T-helper 2 cell treated with Interferon-gamma antibody and Interleukin-4, amounts not matched to agents 5 μg/mL and 100 μg/mL, for 36 hours (primary cell): ENCODE measurements at regions not wholly inside any gene's neighbourhood (a gene's known extent, or its start where the extent isn't known, plus 50 kb on each side); places are given as distances from the start of the nearest gene placed in this dataset.

ENCODE experiments used
- DNase-seq: peaks from one replicate; pipeline ENCODE4 v3.0.0; 2021; ENCODE audit warnings: low spot score
- H3K27ac Mint-ChIP-seq: one replicate; pipeline ENCODE4 v1.8.0; 2021; ENCODE audit warnings: mild to moderate bottlenecking, mixed read lengths
- H3K27me3 Mint-ChIP-seq: one replicate; pipeline ENCODE4 v1.8.0; 2021; ENCODE audit warnings: low read depth, mixed read lengths
- H3K36me3 Mint-ChIP-seq: one replicate; pipeline ENCODE4 v1.8.0; 2021; ENCODE audit warnings: low read depth, mixed read lengths
- H3K4me1 Mint-ChIP-seq: one replicate; pipeline ENCODE4 v1.8.0; 2021; ENCODE audit warnings: low read depth, mixed read lengths
- H3K4me3 Mint-ChIP-seq: one replicate; pipeline ENCODE4 v1.8.0; 2022; ENCODE audit warnings: mild to moderate bottlenecking, moderate library complexity, mixed read lengths
- H3K9me3 Mint-ChIP-seq: one replicate; pipeline ENCODE4 v1.8.0; 2021; ENCODE audit warnings: mixed read lengths

- Mint-ChIP-seq H3K4me3 (no peak overlapping the region), H3K36me3 (no peaks in the 10 kb centered on the region), H3K9me3 (peaks cover 13% of the 10 kb centered on the region), H3K4me1 (no peaks in the 10 kb centered on the region), H3K27ac (no peak overlapping the region), H3K27me3 (no peaks in the 10 kb centered on the region)
- no peak for DNase-seq
Observed at GRCh38 chr1:4306559-4307467, 347.6 kb upstream of the AJAP1 start.

DNA sequence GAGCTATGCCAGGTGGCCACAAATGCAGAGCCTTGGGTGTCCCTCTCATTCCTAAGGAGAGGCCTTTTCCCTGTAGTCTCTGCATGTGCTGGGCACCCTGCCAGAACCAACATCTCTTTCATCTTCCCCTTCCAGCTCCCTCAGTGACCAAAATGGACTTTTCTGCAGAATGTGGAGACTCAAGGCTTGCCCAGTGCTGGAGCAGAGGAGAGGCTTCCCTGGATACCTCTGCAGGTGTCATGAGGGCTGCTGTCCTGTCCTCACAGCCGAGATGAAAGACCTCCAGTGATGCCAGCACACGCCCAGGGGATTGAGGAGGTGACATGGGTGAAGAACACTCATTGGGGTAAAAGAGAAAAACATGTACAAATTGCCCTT, 347.0 kb upstream of the AJAP1 start:
- Mint-ChIP-seq H3K27me3 (no peaks in the 10 kb centered on the region), H3K4me1 (no peaks in the 10 kb centered on the region), H3K36me3 (no peaks in the 10 kb centered on the region), H3K4me3 (no peak overlapping the region), H3K27ac (no peak overlapping the region), H3K9me3 (peaks cover 13% of the 10 kb centered on the region)
- no peak for DNase-seq

- Mint-ChIP-seq H3K9me3 (peaks cover 11% of the 10 kb centered on the region), H3K36me3 (no peaks in the 10 kb centered on the region), H3K27ac (no peak overlapping the region), H3K27me3 (no peaks in the 10 kb centered on the region), H3K4me3 (no peak overlapping the region), H3K4me1 (no peaks in the 10 kb centered on the region)
- no peak for DNase-seq
Observed at GRCh38 chr1:4307911-4308545, 346.4 kb upstream of the AJAP1 start.

GRCh38 chr1:4308806-4309205, 345.6 kb upstream of the AJAP1 start:
- H3K36me3 Mint-ChIP-seq, result no peaks in the 10 kb centered on the region
- H3K9me3 Mint-ChIP-seq, result peaks cover 13% of the 10 kb centered on the region
- no peaks in the 10 kb centered on the region for H3K27me3 Mint-ChIP-seq
- H3K27ac Mint-ChIP-seq, result no peak overlapping the region
- H3K4me1 Mint-ChIP-seq, result no peaks in the 10 kb centered on the region
- H3K4me3 Mint-ChIP-seq, result no peak overlapping the region
- no peak for DNase-seq

GRCh38 chr1:4309676-4310320, 344.6 kb upstream of the AJAP1 start:
- no peak overlapping the region for H3K27ac Mint-ChIP-seq
- H3K4me3 Mint-ChIP-seq, result no peak overlapping the region
- DNase-seq, result no peak
- H3K9me3 Mint-ChIP-seq, result peaks cover 21% of the 10 kb centered on the region
- no peaks in the 10 kb centered on the region for H3K27me3 Mint-ChIP-seq
- H3K4me1 Mint-ChIP-seq, result no peaks in the 10 kb centered on the region
- H3K36me3 Mint-ChIP-seq, result no peaks in the 10 kb centered on the region

- H3K4me1 Mint-ChIP-seq, result no peaks in the 10 kb centered on the region
- no peaks in the 10 kb centered on the region for H3K27me3 Mint-ChIP-seq
- H3K4me3 Mint-ChIP-seq, result no peak overlapping the region
- H3K9me3 Mint-ChIP-seq, result peaks cover 26% of the 10 kb centered on the region
- H3K27ac Mint-ChIP-seq, result no peak overlapping the region
- H3K36me3 Mint-ChIP-seq, result no peaks in the 10 kb centered on the region
- no peak for DNase-seq
Observed at GRCh38 chr1:4310396-4310923, 343.9 kb upstream of the AJAP1 start.

DNA sequence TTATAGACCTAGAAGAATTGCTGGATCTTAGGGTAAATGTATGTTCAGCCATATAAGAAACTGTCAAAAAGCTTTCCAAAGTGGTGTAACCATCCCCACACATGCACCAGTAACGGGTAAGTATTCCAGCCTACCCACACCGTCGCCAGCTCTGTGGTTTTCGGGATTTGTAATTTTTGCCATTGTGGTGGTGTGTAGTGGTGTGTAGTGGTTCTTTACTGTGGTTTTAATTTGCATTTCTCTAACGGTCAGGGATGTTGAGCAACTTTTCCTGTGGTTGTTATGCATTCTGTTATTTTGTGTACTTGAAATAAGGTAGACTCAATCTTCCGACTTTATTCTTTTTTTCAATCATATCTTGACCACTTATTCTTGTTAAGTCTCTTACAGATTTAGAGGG, 342.4 kb upstream of the AJAP1 start:
- no peaks in the 10 kb centered on the region for H3K4me1 Mint-ChIP-seq
- H3K27me3 Mint-ChIP-seq, result no peaks in the 10 kb centered on the region
- H3K36me3 Mint-ChIP-seq, result no peaks in the 10 kb centered on the region
- peaks cover 29% of the 10 kb centered on the region for H3K9me3 Mint-ChIP-seq
- no peak for DNase-seq
- no peak overlapping the region for H3K27ac Mint-ChIP-seq
- H3K4me3 Mint-ChIP-seq, result no peak overlapping the region

GRCh38 chr1:4315202-4315601, 339.2 kb upstream of the AJAP1 start:
- H3K9me3 Mint-ChIP-seq, result peaks cover 29% of the 10 kb centered on the region
- H3K36me3 Mint-ChIP-seq, result no peaks in the 10 kb centered on the region
- DNase-seq, result no peak
- H3K4me3 Mint-ChIP-seq, result no peak overlapping the region
- H3K4me1 Mint-ChIP-seq, result no peaks in the 10 kb centered on the region
- no peaks in the 10 kb centered on the region for H3K27me3 Mint-ChIP-seq
- H3K27ac Mint-ChIP-seq, result no peak overlapping the region

- DNase-seq, result no peak
- Mint-ChIP-seq H3K4me1 (no peaks in the 10 kb centered on the region), H3K9me3 (peaks cover 31% of the 10 kb centered on the region), H3K27me3 (no peaks in the 10 kb centered on the region), H3K27ac (no peak overlapping the region), H3K4me3 (no peak overlapping the region), H3K36me3 (no peaks in the 10 kb centered on the region)
Observed at GRCh38 chr1:4317207-4317606, 337.2 kb upstream of the AJAP1 start.

DNA sequence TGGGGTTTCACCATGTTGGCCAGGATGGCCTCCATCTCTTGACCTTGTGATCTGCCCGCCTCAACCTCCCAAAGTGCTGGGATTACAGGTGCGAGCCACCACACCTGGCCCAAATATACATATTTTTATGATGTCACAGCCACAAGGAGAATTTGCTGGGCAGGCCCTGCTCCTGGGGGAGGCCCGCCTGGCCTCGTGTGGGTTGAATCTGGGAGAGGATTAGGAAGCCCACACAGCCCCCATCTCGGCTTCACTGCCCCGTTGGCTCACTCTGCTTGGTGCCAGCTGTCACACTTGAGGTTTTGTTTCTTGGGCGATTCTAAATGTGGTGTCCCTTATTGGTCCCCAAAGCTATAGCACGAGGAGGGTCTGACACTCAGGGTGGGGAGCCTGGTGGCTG, 335.7 kb upstream of the AJAP1 start:
- Mint-ChIP-seq H3K9me3 (peaks cover 22% of the 10 kb centered on the region), H3K36me3 (no peaks in the 10 kb centered on the region), H3K4me1 (no peaks in the 10 kb centered on the region), H3K27me3 (no peaks in the 10 kb centered on the region), H3K27ac (no peak overlapping the region), H3K4me3 (no peak overlapping the region)
- DNase-seq, result no peak

- Mint-ChIP-seq H3K4me3 (no peak overlapping the region), H3K9me3 (peaks cover 16% of the 10 kb centered on the region), H3K27me3 (no peaks in the 10 kb centered on the region), H3K36me3 (no peaks in the 10 kb centered on the region), H3K27ac (no peak overlapping the region), H3K4me1 (no peaks in the 10 kb centered on the region)
- DNase-seq, result no peak
Observed at GRCh38 chr1:4319496-4319895, 334.9 kb upstream of the AJAP1 start.

GRCh38 chr1:4322881-4323280, 331.5 kb upstream of the AJAP1 start:
- Mint-ChIP-seq H3K27ac (no peak overlapping the region), H3K36me3 (no peaks in the 10 kb centered on the region), H3K27me3 (no peaks in the 10 kb centered on the region), H3K9me3 (peaks cover 6% of the 10 kb centered on the region), H3K4me1 (no peaks in the 10 kb centered on the region), H3K4me3 (no peak overlapping the region)
- DNase-seq, result no peak

- no peak overlapping the region for H3K4me3 Mint-ChIP-seq
- H3K27ac Mint-ChIP-seq, result no peak overlapping the region
- H3K36me3 Mint-ChIP-seq, result no peaks in the 10 kb centered on the region
- H3K9me3 Mint-ChIP-seq, result peaks cover 6% of the 10 kb centered on the region
- H3K4me1 Mint-ChIP-seq, result no peaks in the 10 kb centered on the region
- H3K27me3 Mint-ChIP-seq, result no peaks in the 10 kb centered on the region
- DNase-seq, result no peak
Observed at GRCh38 chr1:4323309-4323708, 331.1 kb upstream of the AJAP1 start.

DNA sequence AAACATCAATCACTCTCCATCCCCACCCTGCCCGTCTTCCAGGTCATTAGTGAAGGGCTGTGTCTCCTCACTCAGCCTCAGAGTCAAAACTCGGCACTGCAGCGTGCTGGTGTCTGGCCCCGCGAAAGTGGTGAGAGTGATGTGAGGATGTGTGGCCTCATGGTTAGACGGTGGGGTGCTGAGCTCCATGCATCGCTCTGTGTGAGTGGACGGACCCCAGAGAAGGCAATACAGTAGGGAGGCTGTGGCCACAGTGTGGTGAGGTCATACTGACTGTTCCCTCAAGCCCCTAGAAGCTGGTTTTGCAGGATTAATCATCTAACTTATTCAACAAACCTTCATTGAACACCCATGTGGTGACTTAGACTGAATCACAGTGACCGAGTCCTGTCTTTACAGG, 329.9 kb upstream of the AJAP1 start:
- H3K27ac Mint-ChIP-seq, result no peak overlapping the region
- no peaks in the 10 kb centered on the region for H3K4me1 Mint-ChIP-seq
- no peaks in the 10 kb centered on the region for H3K27me3 Mint-ChIP-seq
- no peak for DNase-seq
- H3K36me3 Mint-ChIP-seq, result no peaks in the 10 kb centered on the region
- no peak overlapping the region for H3K4me3 Mint-ChIP-seq
- peaks cover 6% of the 10 kb centered on the region for H3K9me3 Mint-ChIP-seq
